CD4-positive, alpha-beta T cell treated with Interleukin-10 for 1 hour (primary cell): ENCODE measurements at regions not wholly inside any gene's neighbourhood (a gene's known extent, or its start where the extent isn't known, plus 50 kb on each side); places are given as distances from the start of the nearest gene placed in this dataset.
"Not testable (repeated sequence)": the region's sequence is repeated elsewhere in the genome, so short reads cannot be mapped to it uniquely, and the experiment has no call there.

Experiments
- DNase-seq: peaks from one replicate; pipeline ENCODE4 v3.0.0-alpha.2; 2020

DNA sequence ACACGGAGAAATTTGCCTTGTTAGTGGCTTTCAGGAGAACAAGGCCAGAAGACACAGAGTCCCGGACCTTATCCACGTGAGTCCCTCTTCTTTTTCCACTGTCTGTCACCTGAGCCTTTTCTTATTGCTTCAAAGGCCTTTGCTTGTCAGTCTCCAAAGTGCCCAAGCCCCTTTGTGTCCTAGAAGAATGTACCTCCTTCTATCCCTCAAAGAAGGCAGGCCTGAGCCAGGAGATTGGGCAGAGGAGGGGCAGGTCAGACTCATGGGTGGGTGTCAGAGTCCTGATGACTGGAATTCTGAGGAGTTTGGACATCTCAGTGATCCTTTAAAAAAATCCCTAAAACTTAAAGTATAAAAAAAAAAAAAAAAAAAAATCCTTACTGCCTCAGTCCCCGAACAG lies 299.6 kb upstream of the NCAM1 start:
- no peak for DNase-seq

- DNase-seq, result no peak
Measured at GRCh38 chr11:112662554-112662953, 298.7 kb upstream of the NCAM1 start.

GRCh38 chr11:112663947-112664634 lies 297.1 kb upstream of the NCAM1 start:
- no peak for DNase-seq

- no peak for DNase-seq
Measured at GRCh38 chr11:112665291-112665690, 295.9 kb upstream of the NCAM1 start.

GRCh38 chr11:112666253-112666652 lies 295.0 kb upstream of the NCAM1 start:
- DNase-seq, result no peak

- DNase-seq, result no peak
Measured at GRCh38 chr11:112670806-112671570, 290.2 kb upstream of the NCAM1 start.

GRCh38 chr11:112673401-112673800 lies 287.8 kb upstream of the NCAM1 start:
- not testable (repeated sequence) for DNase-seq

DNA sequence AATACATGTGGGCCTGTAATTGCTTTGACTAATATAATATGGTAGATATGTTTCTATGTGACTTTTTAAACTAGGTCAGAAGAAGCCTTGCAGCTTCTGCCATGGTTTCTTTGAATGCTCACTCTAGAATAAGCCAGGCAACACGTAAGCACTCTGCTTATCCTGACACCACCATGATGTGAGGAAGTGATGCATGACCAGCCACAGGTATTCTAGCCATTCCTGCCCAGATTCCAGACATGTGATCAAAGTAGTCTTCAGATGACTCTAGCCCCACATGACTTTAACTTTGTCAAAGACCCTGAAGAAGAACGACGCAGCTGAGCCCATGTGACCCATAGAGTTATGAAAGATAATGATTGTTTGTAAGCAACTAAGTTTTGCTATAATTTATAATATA lies 276.1 kb upstream of the NCAM1 start:
- DNase-seq, result no peak

DNA sequence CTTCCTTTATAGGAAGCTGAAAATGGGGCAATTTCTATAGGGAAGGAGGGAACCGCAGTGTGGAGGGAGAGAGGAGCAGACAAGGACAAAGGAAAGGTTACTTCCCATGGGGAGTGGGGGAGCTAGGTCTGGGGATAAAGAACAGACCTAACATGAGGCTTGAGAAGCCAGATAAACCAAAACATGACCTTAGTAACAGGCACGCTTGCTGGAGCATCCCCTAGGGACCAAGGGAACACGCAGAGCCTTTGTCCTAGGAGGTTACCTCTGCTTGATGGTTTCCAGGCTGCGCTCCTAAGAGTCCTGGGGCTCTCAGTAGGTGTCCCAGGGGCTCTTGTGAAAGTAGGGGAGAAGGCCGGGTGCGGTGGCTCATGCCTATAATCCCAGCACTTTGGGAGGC lies 271.4 kb upstream of the NCAM1 start:
- DNase-seq, result no peak

DNA sequence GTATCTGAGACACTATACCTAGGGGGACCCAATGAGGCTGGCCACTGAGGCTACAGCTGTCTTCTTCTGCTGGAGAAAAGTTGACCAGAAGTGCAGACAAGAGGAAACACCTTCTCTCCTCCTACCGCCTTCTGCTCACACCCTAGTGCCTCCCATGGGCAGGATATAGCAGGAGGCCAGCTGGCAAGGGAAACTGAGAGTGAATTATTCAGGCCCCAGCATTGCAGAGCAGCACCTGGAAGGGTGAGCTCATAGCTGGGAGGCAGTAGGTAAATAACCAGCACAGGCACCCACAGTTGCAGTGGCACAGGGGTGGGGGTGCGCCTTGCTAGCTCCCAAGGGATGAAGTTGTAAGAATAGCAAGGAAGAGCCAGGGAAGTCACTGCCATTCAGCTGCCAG lies 267.4 kb upstream of the NCAM1 start:
- DNase-seq, result no peak

GRCh38 chr11:112694245-112694644 lies 267.0 kb upstream of the NCAM1 start:
- DNase-seq, result no peak

DNA sequence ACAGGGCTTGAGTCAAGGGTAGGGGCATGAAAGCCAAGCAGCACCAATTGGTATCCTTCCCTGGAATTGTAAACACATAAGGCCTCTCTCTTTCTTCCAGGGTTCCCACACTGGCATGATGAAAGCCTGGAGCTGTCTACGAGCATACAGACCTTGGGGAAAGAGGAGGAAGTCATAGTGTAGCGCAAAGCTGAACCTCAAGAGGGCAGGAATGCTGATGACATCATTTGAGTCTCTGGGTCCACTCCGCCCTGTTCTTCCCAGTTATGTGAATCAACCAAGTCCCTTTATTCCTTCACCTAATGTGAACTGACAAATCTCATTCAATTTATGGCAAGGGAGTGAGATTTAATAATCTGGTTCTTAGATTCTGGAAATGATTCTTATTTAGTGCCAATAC lies 266.4 kb upstream of the NCAM1 start:
- DNase-seq, result no peak

GRCh38 chr11:112697391-112698178 lies 263.6 kb upstream of the NCAM1 start:
- DNase-seq, result no peak

DNA sequence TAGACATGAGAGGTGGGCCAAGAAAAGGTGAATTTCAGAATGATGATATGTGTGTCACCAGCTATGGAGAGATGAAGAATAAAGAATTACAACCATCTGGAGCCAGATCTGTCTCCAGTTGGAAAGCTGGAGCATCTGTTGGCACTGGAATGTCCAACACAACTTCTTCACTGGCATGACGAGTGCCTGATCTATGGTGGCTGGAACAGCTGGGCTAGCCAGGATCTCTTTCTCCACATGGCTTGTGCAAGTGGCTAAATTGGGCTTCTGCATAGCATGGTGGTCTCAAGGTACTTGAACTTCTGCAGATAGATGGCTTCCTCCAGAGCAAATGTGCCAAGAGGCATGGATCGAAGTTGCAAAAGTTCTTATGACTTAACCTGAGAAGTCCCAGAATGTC lies 256.1 kb upstream of the NCAM1 start:
- DNase-seq, result no peak

DNA sequence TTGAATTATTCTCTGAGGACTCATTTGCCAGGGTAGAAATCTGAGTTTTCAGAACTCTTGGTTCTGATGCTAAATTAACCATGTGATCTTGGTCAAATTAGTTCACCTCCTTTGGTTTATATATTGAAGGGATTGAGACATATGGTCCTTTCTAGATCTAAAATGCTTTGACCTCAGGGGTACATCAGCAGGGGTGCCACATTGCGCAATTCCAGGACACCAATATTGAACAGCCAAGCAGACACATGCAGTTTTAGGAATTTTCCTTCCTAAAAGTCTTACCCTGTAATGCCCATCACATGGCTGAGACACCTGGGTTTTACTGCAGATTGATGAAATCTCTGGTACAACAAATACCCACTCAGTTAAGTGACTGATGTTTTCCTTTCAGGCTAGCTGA lies 254.4 kb upstream of the NCAM1 start:
- no peak for DNase-seq

DNA sequence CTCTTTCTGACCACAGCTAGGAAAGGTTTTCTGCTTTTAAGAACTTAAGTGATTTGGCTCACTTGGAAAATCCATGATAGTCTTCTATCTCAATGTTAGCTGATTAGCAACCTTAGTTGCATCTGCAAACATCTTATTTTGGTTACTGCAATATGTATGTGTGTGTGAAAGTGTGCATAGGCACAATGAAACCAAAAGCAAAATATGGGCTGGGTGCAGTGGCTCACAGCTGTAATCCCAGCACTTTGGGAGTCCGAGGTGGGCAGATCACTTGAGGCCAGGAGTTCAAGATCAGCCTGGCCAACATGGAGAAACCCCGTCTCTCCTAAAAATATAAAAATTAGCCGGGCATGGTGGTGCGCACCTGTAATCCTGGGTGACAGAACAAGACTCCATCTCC lies 246.9 kb upstream of the NCAM1 start:
- not testable (repeated sequence) for DNase-seq

- no peak for DNase-seq
Measured at GRCh38 chr11:112715056-112715455, 246.2 kb upstream of the NCAM1 start.

GRCh38 chr11:112718483-112718882 lies 242.7 kb upstream of the NCAM1 start:
- DNase-seq, result no peak

DNA sequence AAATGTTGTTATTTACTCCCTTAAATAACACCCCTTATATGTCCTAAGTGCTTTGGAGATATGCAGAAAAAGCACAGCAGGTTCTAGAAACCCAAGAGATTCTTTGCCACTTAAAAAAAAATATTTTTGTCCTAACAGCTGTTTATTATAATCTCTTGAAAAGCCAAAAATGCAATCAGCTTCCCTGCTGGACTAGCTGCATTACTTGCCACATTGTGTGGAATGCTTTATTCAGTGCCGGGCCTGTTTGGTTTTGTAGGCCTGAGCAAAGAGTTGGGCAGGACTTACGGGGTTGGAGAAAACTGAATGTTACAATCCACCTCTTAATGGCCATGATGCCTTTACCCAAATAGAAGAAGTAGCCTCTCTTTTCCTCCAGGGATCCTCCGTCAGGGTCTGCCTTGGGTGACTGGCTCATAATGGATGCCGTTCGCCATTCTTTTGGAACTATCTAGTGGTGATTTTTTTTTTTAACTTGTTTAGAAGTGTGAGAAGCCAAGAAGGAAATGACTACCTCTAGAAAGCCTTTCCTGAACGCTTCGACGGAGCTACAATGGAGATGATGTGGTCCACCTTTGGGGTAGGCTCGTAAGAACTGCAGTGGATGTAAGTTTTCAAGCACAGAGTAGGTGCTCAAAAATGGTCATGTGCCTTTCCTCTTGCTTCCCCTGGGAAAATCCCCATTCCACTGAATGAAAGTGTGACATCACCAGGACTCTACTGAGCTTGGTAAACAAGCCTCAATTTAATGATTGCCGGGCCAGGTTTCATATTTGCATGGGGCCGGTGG lies 241.3 kb upstream of the NCAM1 start:
- DNase-seq, result no peak

GRCh38 chr11:112722148-112722547 lies 239.1 kb upstream of the NCAM1 start:
- no peak for DNase-seq

GRCh38 chr11:112722876-112723275 lies 238.3 kb upstream of the NCAM1 start:
- DNase-seq, result no peak

GRCh38 chr11:112723676-112724495 lies 237.3 kb upstream of the NCAM1 start:
- no peak for DNase-seq
